H1 (cell line): ENCODE measurements at regions not wholly inside any gene's neighbourhood (a gene's known extent, or its start where the extent isn't known, plus 50 kb on each side); places are given as distances from the start of the nearest gene placed in this dataset.

Experiments
- FOSL1 ChIP-seq: IDR thresholded peaks from 2 replicates; pipeline ENCODE4 v1.6.1; 2011; ENCODE audit warnings: mild to moderate bottlenecking, low read depth, low read length, moderate library complexity; ENCODE audit not compliant: insufficient read depth
- POLR2AphosphoS5 ChIP-seq: IDR thresholded peaks from 2 replicates; pipeline ENCODE4 v1.6.1; 2011; ENCODE audit warnings: low read depth, low read length
- TCF12 ChIP-seq: IDR thresholded peaks from 2 replicates; pipeline ENCODE4 v1.6.1; 2011; ENCODE audit warnings: low read depth, mild to moderate bottlenecking, low read length
- TF ChIP-seq, protein P1 (sequence below): fragments of 300-600 bp; sonication (generic); IDR thresholded peaks from 2 replicates; pipeline ENCODE4 v1.7.1; 2012; ENCODE audit warnings: low read length, moderate library complexity, mild to moderate bottlenecking, inconsistent platforms; ENCODE audit not compliant: insufficient replicate concordance

DNA sequence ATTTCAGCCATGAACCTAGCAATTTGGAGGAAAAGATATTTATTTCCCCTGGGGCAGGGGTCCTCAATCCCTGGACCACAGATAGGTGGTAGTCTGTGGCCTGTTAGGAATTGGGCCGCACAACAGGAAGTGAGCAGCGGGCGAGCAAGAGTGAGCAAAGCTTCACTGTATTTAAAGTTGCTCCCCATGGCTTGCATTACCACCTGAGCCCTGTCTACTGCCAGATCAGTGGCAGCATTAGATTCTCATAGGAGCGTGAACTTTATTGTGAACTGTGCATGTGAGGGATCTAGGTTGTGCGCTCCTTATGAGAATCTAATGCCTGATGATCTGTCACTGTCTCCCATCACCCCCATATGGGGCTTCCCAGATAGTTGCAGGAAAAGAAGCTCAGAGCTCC is 127.6 kb downstream of the ICOS start (continued):
- TF ChIP-seq POLR2AphosphoS5 (no peak), TCF12 (no peak), FOSL1 (no peak)
- TF ChIP-seq, protein P1, sequence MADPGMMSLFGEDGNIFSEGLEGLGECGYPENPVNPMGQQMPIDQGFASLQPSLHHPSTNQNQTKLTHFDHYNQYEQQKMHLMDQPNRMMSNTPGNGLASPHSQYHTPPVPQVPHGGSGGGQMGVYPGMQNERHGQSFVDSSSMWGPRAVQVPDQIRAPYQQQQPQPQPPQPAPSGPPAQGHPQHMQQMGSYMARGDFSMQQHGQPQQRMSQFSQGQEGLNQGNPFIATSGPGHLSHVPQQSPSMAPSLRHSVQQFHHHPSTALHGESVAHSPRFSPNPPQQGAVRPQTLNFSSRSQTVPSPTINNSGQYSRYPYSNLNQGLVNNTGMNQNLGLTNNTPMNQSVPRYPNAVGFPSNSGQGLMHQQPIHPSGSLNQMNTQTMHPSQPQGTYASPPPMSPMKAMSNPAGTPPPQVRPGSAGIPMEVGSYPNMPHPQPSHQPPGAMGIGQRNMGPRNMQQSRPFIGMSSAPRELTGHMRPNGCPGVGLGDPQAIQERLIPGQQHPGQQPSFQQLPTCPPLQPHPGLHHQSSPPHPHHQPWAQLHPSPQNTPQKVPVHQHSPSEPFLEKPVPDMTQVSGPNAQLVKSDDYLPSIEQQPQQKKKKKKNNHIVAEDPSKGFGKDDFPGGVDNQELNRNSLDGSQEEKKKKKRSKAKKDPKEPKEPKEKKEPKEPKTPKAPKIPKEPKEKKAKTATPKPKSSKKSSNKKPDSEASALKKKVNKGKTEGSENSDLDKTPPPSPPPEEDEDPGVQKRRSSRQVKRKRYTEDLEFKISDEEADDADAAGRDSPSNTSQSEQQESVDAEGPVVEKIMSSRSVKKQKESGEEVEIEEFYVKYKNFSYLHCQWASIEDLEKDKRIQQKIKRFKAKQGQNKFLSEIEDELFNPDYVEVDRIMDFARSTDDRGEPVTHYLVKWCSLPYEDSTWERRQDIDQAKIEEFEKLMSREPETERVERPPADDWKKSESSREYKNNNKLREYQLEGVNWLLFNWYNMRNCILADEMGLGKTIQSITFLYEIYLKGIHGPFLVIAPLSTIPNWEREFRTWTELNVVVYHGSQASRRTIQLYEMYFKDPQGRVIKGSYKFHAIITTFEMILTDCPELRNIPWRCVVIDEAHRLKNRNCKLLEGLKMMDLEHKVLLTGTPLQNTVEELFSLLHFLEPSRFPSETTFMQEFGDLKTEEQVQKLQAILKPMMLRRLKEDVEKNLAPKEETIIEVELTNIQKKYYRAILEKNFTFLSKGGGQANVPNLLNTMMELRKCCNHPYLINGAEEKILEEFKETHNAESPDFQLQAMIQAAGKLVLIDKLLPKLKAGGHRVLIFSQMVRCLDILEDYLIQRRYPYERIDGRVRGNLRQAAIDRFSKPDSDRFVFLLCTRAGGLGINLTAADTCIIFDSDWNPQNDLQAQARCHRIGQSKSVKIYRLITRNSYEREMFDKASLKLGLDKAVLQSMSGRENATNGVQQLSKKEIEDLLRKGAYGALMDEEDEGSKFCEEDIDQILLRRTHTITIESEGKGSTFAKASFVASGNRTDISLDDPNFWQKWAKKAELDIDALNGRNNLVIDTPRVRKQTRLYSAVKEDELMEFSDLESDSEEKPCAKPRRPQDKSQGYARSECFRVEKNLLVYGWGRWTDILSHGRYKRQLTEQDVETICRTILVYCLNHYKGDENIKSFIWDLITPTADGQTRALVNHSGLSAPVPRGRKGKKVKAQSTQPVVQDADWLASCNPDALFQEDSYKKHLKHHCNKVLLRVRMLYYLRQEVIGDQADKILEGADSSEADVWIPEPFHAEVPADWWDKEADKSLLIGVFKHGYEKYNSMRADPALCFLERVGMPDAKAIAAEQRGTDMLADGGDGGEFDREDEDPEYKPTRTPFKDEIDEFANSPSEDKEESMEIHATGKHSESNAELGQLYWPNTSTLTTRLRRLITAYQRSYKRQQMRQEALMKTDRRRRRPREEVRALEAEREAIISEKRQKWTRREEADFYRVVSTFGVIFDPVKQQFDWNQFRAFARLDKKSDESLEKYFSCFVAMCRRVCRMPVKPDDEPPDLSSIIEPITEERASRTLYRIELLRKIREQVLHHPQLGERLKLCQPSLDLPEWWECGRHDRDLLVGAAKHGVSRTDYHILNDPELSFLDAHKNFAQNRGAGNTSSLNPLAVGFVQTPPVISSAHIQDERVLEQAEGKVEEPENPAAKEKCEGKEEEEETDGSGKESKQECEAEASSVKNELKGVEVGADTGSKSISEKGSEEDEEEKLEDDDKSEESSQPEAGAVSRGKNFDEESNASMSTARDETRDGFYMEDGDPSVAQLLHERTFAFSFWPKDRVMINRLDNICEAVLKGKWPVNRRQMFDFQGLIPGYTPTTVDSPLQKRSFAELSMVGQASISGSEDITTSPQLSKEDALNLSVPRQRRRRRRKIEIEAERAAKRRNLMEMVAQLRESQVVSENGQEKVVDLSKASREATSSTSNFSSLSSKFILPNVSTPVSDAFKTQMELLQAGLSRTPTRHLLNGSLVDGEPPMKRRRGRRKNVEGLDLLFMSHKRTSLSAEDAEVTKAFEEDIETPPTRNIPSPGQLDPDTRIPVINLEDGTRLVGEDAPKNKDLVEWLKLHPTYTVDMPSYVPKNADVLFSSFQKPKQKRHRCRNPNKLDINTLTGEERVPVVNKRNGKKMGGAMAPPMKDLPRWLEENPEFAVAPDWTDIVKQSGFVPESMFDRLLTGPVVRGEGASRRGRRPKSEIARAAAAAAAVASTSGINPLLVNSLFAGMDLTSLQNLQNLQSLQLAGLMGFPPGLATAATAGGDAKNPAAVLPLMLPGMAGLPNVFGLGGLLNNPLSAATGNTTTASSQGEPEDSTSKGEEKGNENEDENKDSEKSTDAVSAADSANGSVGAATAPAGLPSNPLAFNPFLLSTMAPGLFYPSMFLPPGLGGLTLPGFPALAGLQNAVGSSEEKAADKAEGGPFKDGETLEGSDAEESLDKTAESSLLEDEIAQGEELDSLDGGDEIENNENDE = no peak
